Neural crest cell (in vitro differentiated cells): ENCODE measurements at regions not wholly inside any gene's neighbourhood (a gene's known extent, or its start where the extent isn't known, plus 50 kb on each side); places are given as distances from the start of the nearest gene placed in this dataset.

Experiments used
- DNase-seq: peaks from one replicate; pipeline ENCODE4 v3.0.0; 2021; ENCODE audit warnings: low read depth, mixed read lengths, low spot score
- H3K27ac Mint-ChIP-seq: one replicate; pipeline ENCODE4 v1.8.0; 2021; ENCODE audit warnings: mild to moderate bottlenecking, mixed read lengths; ENCODE audit not compliant: unreplicated experiment
- H3K27me3 Mint-ChIP-seq: 2 replicates; pipeline ENCODE4 v1.8.0; 2021; ENCODE audit warnings: low read depth, mild to moderate bottlenecking, mixed read lengths
- H3K36me3 Mint-ChIP-seq: 2 replicates; pipeline ENCODE4 v1.8.0; 2021; ENCODE audit warnings: low read depth, mild to moderate bottlenecking, mixed read lengths
- H3K4me1 Mint-ChIP-seq: 2 replicates; pipeline ENCODE4 v1.8.0; 2021; ENCODE audit warnings: mixed read lengths
- H3K4me3 Mint-ChIP-seq: one replicate; pipeline ENCODE4 v1.8.0; 2021; ENCODE audit warnings: mild to moderate bottlenecking, mixed read lengths
- H3K9me3 Mint-ChIP-seq: 2 replicates; pipeline ENCODE4 v1.8.0; 2021; ENCODE audit warnings: mixed read lengths
- CTCF ChIP-seq: fragments of 200-600 bp; sonication (generic); conservative IDR thresholded peaks from 2 replicates; pipeline ENCODE4 v1.5.0; 2021; ENCODE audit warnings: antibody characterized with exemption, mild to moderate bottlenecking

GRCh38 chr15:29615791-29616190, 206.5 kb downstream of the TJP1 start:
- no peak for DNase-seq
- no peaks in the 10 kb centered on the region for H3K27me3 Mint-ChIP-seq
- H3K9me3 Mint-ChIP-seq, result no peaks in the 10 kb centered on the region
- no peak for TF ChIP-seq CTCF
- no peaks in the 10 kb centered on the region for H3K36me3 Mint-ChIP-seq
- no peak overlapping the region for H3K4me3 Mint-ChIP-seq
- H3K27ac Mint-ChIP-seq, result no peak overlapping the region
- peaks cover 27% of the 10 kb centered on the region for H3K4me1 Mint-ChIP-seq

GRCh38 chr15:29613951-29614382, 208.3 kb downstream of the TJP1 start:
- Mint-ChIP-seq H3K4me3 (no peak overlapping the region), H3K9me3 (no peaks in the 10 kb centered on the region), H3K27ac (no peak overlapping the region), H3K4me1 (peaks cover 29% of the 10 kb centered on the region), H3K36me3 (no peaks in the 10 kb centered on the region), H3K27me3 (no peaks in the 10 kb centered on the region)
- no peak for DNase-seq
- TF ChIP-seq CTCF, result peak; percentile 27

GRCh38 chr15:29612701-29613100, 209.6 kb downstream of the TJP1 start:
- no peak for TF ChIP-seq CTCF
- Mint-ChIP-seq H3K36me3 (no peaks in the 10 kb centered on the region), H3K4me1 (peaks cover 29% of the 10 kb centered on the region), H3K27ac (no peak overlapping the region), H3K9me3 (no peaks in the 10 kb centered on the region), H3K27me3 (no peaks in the 10 kb centered on the region), H3K4me3 (no peak overlapping the region)
- DNase-seq, result no peak

- Mint-ChIP-seq H3K27ac (no peak overlapping the region), H3K36me3 (no peaks in the 10 kb centered on the region), H3K27me3 (no peaks in the 10 kb centered on the region), H3K4me3 (no peak overlapping the region), H3K4me1 (peaks cover 29% of the 10 kb centered on the region), H3K9me3 (no peaks in the 10 kb centered on the region)
- no peak for TF ChIP-seq CTCF
- no peak for DNase-seq
Observed at GRCh38 chr15:29612096-29612495, 210.2 kb downstream of the TJP1 start.

GRCh38 chr15:29611057-29611456, 211.2 kb downstream of the TJP1 start:
- DNase-seq, result no peak
- Mint-ChIP-seq H3K36me3 (no peaks in the 10 kb centered on the region), H3K4me1 (peaks cover 25% of the 10 kb centered on the region), H3K27ac (no peak overlapping the region), H3K27me3 (no peaks in the 10 kb centered on the region), H3K4me3 (no peak overlapping the region), H3K9me3 (no peaks in the 10 kb centered on the region)
- TF ChIP-seq CTCF, result no peak

GRCh38 chr15:29601811-29602210, 220.5 kb downstream of the TJP1 start:
- Mint-ChIP-seq H3K36me3 (peaks cover 2% of the 10 kb centered on the region), H3K4me3 (no peak overlapping the region)

More at GRCh38 chr15:29601811-29602210, 220.5 kb downstream of the TJP1 start:
- no peaks in the 10 kb centered on the region for H3K9me3 Mint-ChIP-seq
- no peaks in the 10 kb centered on the region for H3K27me3 Mint-ChIP-seq
- no peak for DNase-seq
- H3K27ac Mint-ChIP-seq, result no peak overlapping the region
- H3K4me1 Mint-ChIP-seq, result no peaks in the 10 kb centered on the region
- no peak for TF ChIP-seq CTCF
